Activated naive CD8-positive, alpha-beta T cell treated with anti-CD3 and anti-CD28 coated beads for 36 hours (primary cell): ENCODE measurements at regions not wholly inside any gene's neighbourhood (a gene's known extent, or its start where the extent isn't known, plus 50 kb on each side); places are given as distances from the start of the nearest gene placed in this dataset.

ENCODE experiments used
- DNase-seq: peaks from one replicate; pipeline ENCODE4 v3.0.0; 2021
- H3K27ac Mint-ChIP-seq: one replicate; pipeline ENCODE4 v1.8.0; 2022; ENCODE audit warnings: mild to moderate bottlenecking, moderate library complexity, mixed read lengths
- H3K27me3 Mint-ChIP-seq: one replicate; pipeline ENCODE4 v1.8.0; 2022; ENCODE audit warnings: mild to moderate bottlenecking, mixed read lengths
- H3K36me3 Mint-ChIP-seq: one replicate; pipeline ENCODE4 v1.8.0; 2021; ENCODE audit warnings: mild to moderate bottlenecking, mixed read lengths
- H3K4me1 Mint-ChIP-seq: one replicate; pipeline ENCODE4 v1.8.0; 2021; ENCODE audit warnings: mixed read lengths
- H3K4me3 Mint-ChIP-seq: one replicate; pipeline ENCODE4 v1.8.0; 2022; ENCODE audit warnings: mild to moderate bottlenecking, moderate library complexity, mixed read lengths
- H3K9me3 Mint-ChIP-seq: one replicate; pipeline ENCODE4 v1.8.0; 2022; ENCODE audit warnings: mixed read lengths

DNA sequence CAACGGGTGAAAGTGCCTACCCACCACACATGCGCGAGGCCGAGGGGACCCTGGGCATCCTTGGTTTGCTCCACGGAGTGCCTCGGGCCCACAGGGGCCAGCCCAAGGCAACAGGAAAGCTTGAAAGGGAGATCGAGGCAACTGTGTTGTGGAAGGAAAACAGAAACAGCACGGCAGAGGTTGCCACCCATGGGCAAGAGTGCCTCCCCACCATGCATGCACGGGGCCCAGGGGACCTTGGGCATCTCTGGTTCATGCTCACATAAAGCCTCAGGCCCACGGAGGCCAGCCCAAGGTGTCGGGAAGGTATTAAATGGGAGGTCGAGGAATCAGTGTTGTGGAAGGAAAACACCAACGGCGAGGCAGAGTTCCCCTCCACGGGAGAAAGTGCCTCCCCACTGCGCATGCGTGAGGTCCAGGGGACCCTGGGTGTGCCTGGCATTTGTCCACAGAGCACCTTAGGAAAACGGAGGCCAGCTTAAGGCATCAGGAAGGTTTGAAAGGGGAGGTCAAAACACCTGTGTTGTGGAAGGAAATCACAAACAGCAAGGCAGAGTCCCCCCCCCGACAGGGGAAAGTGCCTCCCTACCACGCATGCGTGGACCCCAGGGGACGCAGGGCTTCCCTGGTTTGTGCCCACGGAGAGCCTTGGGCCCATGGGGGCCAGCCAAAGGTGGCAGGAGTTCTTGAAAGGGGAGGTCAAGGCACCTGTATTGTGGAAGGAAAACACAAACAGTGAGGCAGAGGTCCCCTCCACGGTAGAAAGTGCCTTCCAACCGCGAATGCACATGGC is 367.3 kb downstream of the ALG10 start:
- Mint-ChIP-seq H3K4me1 (no peaks in the 10 kb centered on the region), H3K9me3 (no peaks in the 10 kb centered on the region), H3K27ac (no peak overlapping the region), H3K36me3 (no peaks in the 10 kb centered on the region), H3K4me3 (no peak overlapping the region), H3K27me3 (peaks cover 5% of the 10 kb centered on the region)
- DNase-seq = no peak

DNA sequence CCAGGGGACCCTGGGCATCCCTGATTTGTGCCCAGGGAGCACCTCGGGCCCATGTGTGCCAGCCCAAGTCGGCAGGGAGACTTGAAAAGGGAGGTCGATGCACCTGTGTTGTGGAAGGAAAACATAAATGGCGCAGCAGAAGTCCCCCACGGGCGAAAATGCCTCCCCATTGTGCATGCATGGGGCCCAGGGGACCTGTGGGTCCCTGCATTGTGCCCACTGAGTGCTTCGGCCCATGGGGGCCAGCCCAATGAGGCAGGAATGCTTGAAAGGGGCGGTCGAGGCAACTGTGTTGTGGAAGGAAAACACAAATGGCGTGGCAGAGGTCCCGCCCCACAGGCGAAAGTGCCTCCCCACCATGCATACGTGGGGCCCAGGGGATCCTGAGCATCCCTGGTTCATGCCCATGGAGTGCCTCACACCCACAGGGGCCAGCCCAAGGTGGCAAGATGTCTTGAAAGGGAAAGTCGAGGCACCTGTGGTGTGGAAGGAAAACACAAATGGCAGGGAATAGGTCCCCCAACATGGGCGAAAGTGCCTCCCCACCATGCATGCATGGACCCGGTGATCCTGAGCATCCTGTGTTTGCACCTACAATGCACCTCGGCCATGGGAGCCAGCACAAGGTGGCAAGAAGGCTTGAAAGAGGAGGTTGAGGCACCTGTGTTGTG is 368.0 kb downstream of the ALG10 start:
- no peak overlapping the region for H3K4me3 Mint-ChIP-seq
- no peaks in the 10 kb centered on the region for H3K4me1 Mint-ChIP-seq
- H3K9me3 Mint-ChIP-seq = no peaks in the 10 kb centered on the region
- DNase-seq = no peak
- no peaks in the 10 kb centered on the region for H3K36me3 Mint-ChIP-seq
- H3K27me3 Mint-ChIP-seq = peaks cover 5% of the 10 kb centered on the region
- no peak overlapping the region for H3K27ac Mint-ChIP-seq

DNA sequence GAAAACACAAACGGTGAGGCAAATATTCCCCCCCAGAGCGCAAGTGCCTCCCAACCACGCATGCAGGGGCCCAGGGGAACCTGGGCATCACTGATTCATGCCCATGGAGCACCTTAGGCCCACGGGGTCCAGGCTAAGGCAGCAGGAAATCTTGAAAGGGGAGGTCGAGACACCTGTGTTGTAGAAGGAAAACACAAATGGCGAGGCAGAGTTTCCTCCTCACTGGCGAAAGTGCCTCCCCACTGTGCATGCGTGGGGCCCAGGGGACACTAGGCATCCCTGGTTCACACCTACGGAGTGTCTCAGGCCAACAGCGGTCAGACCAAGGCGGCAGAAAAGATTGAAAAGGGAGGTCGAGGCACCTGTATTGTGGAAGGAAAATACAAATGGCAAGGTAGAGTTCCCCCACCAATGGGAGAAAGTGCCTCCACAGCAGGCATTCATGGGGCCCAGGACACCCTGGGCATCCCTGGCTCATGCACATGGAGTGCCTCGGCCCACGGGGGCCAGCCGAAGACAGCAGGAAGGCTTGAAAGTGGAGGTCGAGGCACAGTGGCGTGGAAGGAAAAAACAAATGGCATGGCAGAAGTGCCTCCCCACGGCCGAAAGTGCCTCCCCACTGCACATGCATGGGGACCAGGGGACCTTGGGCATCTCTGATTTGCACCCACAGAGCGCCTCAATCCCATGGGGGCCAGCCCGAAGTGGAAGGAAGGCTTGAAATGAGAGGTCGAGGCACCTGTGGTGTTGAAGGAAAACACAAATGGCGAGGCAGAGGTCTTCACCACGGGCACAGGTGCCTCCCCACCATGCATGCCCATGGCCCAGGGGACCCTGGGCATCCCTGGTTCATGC is 368.8 kb downstream of the ALG10 start:
- peaks cover 5% of the 10 kb centered on the region for H3K27me3 Mint-ChIP-seq

GRCh38 chr12:34391771-34392581 is 369.7 kb downstream of the ALG10 start:
- H3K4me1 Mint-ChIP-seq = no peaks in the 10 kb centered on the region
- H3K4me3 Mint-ChIP-seq = no peak overlapping the region
- DNase-seq = no peak
- H3K9me3 Mint-ChIP-seq = no peaks in the 10 kb centered on the region
- H3K27ac Mint-ChIP-seq = no peak overlapping the region
- H3K27me3 Mint-ChIP-seq = peaks cover 5% of the 10 kb centered on the region
- H3K36me3 Mint-ChIP-seq = no peaks in the 10 kb centered on the region

More for the DNA sequence above, 368.8 kb downstream of the ALG10 start:
- Mint-ChIP-seq H3K36me3 (no peaks in the 10 kb centered on the region), H3K9me3 (no peaks in the 10 kb centered on the region), H3K4me3 (no peak overlapping the region), H3K4me1 (no peaks in the 10 kb centered on the region), H3K27ac (no peak overlapping the region)
- DNase-seq = no peak

DNA sequence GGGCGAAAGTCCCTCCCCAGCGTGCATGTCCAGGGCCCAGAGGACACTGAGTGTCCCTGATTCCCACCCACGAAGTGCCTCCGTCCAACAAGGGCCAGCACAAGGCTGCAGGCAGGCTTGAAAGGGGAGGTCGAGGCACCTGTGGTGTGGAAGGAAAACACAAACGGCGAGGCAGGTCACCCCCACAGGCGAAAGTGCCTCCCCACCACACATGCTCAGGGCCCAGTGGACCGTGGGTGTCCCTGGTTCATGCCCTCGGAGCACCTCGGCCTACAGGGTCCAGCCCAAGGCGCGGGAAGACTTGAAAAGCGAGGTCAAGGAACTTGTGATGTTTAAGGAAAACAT is 370.4 kb downstream of the ALG10 start:
- DNase-seq = no peak
- H3K27me3 Mint-ChIP-seq = peaks cover 5% of the 10 kb centered on the region
- no peak overlapping the region for H3K27ac Mint-ChIP-seq
- no peaks in the 10 kb centered on the region for H3K9me3 Mint-ChIP-seq
- H3K36me3 Mint-ChIP-seq = no peaks in the 10 kb centered on the region
- no peak overlapping the region for H3K4me3 Mint-ChIP-seq
- no peaks in the 10 kb centered on the region for H3K4me1 Mint-ChIP-seq

DNA sequence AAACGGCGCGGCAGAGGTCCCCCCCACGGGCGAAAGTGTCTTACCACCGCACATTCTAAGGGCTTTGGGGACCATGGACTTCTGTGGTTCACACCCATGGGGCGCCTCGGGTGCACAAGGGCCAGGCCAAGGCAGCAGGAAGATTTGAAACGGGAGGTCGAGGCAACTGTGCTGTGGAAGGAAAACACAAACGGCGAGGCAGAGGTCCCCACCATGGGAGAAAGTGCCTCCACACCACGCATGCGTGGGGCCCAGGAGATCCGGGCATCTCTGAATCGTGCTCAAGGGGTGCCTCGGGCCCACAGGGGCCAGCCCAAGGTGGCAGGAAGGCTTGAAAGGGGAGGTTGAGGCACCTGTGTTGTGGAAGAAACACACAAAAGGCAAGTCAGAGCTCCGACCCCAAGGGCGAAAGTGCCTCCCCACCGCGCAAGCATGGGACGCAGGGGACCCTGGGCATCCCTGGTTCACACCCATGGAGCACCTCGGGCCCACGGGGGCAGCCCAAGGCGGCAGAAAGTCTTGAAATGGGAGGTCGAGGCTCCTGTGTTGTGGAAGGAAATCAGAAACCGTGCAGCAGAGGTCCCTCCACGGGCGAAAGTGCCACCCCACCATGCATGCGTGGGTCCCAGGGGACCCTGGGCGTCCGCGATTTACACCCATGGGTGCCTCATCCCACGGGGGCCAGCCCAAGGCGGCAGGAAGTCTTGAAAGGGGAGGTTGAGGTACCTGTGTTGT is 371.0 kb downstream of the ALG10 start:
- Mint-ChIP-seq H3K27ac (no peak overlapping the region), H3K4me3 (no peak overlapping the region), H3K4me1 (no peaks in the 10 kb centered on the region), H3K27me3 (peaks cover 5% of the 10 kb centered on the region), H3K36me3 (no peaks in the 10 kb centered on the region), H3K9me3 (peaks cover 1% of the 10 kb centered on the region)
- no peak for DNase-seq

DNA sequence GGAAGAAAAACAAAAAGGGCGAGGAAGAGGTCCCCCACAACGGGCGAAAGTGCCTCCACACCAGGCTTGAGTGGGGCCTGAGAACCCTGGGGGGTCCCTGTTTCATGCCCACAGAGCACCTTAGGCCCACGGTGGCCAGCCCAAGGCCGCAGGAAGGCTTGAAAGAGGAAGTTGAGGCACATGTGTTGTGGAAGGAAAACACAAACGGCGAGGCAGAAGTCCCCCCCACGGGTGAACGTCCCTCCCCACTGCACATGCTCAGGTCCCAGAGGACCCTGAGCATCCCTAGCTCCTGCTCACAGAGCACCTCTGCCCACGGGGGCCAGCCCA is 371.5 kb downstream of the ALG10 start:
- H3K36me3 Mint-ChIP-seq = no peaks in the 10 kb centered on the region
- no peak overlapping the region for H3K27ac Mint-ChIP-seq
- no peak for DNase-seq
- peaks cover 5% of the 10 kb centered on the region for H3K27me3 Mint-ChIP-seq
- H3K4me3 Mint-ChIP-seq = no peak overlapping the region
- H3K4me1 Mint-ChIP-seq = no peaks in the 10 kb centered on the region
- peaks cover 1% of the 10 kb centered on the region for H3K9me3 Mint-ChIP-seq

DNA sequence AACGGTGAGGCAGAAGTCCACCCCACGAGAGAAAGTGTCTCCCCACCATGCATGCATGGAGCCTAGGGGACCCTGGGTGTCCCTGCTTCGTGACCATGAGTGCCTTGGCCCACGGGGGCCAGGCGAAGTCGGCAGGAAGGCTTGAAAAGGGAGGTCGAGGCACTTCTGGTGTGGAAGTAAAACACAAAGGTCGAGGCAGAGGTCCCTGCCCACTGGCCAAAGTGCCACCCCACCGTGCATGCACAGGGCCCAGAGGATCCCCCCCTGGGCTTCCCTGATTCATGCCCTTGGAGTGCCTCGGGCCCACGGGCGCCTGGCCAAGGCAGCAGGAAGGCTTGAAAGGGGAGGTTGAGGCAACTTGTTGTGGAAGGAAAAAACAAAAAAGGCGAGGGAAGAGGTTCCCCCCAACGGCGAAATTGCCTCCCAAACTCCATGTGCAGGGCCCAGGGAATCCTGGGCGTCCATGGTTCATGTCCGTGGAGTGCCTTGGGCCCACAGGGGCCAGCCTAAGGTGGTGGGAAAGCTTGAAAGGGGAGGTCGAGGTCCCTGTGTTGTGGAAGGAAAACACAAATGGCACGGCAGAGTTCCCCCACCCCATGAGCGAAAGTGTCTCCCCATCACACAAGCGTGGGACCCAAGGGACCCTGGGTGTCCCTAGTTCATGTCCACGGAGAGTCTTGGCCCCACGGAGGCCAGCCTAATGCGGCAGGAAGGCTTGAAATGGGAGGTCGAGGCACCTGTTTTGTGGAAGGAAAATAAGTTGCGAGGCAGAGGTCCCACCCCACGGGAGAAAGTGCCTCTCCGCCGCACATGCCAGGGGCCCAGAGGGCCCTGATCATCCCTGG is 372.1 kb downstream of the ALG10 start:
- no peak for DNase-seq

DNA sequence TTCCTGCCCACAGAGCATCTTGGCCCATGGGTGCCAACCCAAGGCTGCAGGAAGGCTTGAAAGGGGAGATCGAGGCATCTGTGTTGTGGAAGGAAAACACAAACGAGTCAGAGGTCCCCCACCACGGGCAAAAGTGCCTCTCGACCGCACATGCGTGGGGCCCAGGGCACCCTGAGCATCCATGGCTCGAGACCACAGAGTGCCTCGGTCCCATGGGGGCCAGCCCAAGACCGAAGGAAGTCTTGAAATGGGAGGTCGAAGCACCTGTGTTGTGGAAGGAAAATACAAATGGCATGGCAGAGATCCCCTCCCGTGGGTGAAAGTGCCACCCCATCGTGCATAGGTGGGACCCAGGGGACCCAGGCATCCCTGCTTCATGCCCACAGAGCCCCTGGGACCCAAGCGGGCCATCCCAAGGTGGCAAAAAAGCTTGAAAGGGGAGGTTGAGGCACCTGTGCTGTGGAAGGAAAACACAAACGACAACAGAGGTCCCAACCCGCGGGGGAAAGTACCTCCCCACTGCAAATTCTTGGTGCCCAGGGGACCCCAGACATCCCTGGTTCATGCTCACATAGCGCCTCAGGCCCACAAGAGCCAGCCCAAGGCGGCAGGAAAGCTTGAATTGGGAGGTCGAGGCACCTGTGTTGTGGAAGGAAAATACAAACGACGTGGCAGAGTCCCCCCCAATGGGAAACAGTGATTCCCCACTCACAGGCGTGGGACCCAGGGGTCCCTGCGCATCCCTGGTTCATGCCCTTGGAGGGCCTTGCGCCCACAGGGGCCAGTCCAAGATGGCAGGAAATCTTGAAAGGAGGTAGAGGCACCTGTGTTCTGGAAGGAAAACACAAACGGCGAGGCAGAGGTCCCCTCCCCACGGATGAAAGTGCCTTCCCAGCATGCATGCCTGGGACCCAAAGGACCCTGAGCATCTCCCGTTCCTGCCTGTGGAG is 373.0 kb downstream of the ALG10 start:
- H3K27ac Mint-ChIP-seq = no peak overlapping the region
- peaks cover 1% of the 10 kb centered on the region for H3K9me3 Mint-ChIP-seq
- H3K27me3 Mint-ChIP-seq = no peaks in the 10 kb centered on the region
- H3K4me1 Mint-ChIP-seq = no peaks in the 10 kb centered on the region
- no peak overlapping the region for H3K4me3 Mint-ChIP-seq
- no peaks in the 10 kb centered on the region for H3K36me3 Mint-ChIP-seq
- no peak for DNase-seq

More for the DNA sequence above, 372.1 kb downstream of the ALG10 start:
- Mint-ChIP-seq H3K27me3 (peaks cover under 1% of the 10 kb centered on the region), H3K9me3 (peaks cover 1% of the 10 kb centered on the region), H3K27ac (no peak overlapping the region), H3K4me1 (no peaks in the 10 kb centered on the region), H3K36me3 (no peaks in the 10 kb centered on the region), H3K4me3 (no peak overlapping the region)

DNA sequence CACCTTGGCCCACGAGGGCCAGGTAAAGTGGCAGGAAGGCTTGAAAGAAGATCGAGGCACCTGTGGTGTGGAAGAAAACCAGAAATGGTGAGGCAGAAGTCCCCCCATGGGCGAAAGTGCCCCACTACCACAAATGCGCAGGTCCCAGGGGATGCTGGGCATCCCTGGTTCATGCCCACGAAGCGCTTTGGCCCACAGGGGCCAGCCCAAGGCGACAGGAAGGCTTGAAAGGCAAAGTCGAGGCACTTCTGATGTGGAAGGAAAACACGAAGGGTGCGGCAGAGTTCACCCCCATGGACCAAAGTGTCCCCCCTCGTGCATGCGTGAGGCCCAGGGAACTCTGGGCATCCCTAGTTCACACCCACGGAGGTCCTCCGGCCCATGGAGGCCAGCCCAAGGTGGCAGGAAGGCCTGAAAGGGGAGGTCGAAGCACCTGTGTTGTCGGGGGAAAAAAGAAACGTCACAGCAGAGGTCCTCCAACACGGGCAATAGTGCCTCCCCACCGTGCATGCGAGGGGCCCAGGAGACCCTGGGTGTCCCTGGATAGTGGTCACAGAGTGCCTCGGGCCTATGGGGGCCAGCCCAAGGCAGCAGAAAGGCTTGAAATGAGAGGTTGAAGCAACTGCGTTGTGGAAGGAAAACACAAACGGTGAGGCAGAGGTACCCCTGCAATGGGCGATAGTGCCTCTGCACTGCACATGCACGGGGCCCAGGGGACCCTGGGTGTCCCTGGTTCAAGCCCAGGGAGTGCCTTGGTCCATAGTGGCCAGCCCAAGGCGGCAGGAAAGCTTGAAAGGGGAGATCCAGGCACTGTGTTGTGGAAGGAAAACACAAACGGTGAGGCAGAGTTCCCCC is 373.9 kb downstream of the ALG10 start:
- H3K27me3 Mint-ChIP-seq = no peaks in the 10 kb centered on the region
- H3K27ac Mint-ChIP-seq = no peak overlapping the region
- no peaks in the 10 kb centered on the region for H3K36me3 Mint-ChIP-seq
- H3K4me3 Mint-ChIP-seq = no peak overlapping the region
- H3K4me1 Mint-ChIP-seq = no peaks in the 10 kb centered on the region
- H3K9me3 Mint-ChIP-seq = peaks cover 1% of the 10 kb centered on the region
- no peak for DNase-seq

- H3K36me3 Mint-ChIP-seq = no peaks in the 10 kb centered on the region
- no peak overlapping the region for H3K27ac Mint-ChIP-seq
- H3K27me3 Mint-ChIP-seq = no peaks in the 10 kb centered on the region
- DNase-seq = no peak
- H3K4me1 Mint-ChIP-seq = no peaks in the 10 kb centered on the region
- H3K9me3 Mint-ChIP-seq = peaks cover 1% of the 10 kb centered on the region
- H3K4me3 Mint-ChIP-seq = no peak overlapping the region
These were observed 374.7 kb downstream of the ALG10 start for GRCh38 chr12:34396861-34397590.
